ENCODE measurements at regions not wholly inside any gene's neighbourhood (a gene's known extent, or its start where the extent isn't known, plus 50 kb on each side); places are given as distances from the start of the nearest gene placed in this dataset.

DNA sequence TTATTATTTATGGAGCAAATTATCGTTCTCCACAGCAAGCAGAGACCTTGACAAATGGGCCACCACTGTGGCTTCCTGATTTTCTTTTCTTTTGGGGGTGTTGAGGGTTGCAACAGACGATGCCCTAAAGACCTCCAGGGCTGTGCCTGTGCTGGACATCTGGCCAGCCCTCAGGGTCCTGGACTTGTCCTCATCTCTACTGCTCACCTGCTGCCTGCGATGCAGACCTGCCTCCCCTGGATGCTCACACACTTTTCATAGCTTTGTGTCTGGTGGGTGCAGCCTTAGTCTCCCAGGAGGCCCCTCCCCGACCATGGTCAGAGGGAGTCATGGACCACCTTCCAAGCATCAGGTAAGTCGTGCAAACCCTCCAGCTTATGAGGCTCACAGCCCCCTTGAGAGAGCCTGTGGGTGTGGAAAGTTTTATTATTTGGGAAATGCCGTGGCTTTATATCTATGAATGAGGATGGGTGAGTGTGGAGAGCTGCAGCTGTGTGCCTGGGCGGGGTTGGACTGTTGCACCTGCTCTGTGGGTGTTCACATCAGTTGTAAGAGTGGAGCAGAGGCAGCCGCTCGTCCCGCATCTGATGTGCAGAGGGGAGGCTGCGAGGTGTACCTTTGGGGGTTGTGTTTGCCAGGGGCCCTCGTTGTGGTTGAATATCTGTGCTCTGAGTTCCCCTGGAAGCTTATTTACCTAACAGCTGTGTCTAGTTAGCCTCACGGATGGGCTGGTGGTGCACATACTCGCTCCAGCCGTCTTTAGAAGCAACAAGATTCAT, 126.3 kb upstream of the IRX4 start:
- Histone ChIP-seq H3K27me3 (ENCODE audit: insufficient read depth, low read length) (peaks cover 10% of the 10 kb centered on the region; the same call in 1 of the 2 replicates), H3K9me3 (ENCODE audit: insufficient read depth, low read depth, low read length) (no peaks in the 10 kb centered on the region)

DNA sequence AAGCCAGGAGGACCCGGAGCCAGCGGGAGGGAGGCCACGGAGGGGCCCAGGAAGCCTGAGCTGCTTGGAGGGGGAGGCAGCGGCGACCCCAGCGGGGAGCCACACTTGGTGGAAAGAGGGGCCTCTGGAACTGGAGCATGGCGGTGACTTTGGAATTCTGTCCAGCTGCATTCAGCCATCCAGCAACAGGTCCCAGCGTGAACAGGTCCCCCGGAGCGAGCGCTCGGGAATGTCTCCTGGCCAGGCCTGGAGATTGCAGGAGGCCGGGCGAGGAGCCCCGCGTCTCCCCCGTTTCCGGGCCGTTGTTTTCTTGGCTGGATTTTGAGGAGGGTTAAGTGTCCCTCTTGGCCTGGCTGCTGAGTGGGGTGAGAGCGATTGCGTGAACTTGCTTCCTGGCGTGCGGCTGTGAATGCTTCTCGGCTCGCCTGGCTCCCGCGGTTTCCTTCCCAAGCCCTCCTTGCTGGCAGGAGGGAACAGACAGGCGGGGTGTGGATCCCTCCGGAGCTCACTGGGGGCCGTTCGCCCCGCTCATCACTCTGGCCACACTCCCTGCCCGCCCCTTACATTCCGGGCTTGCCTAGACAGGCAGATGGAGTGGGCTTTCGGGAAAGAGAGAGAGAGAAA, 125.3 kb upstream of the IRX4 start:
- H3K9me3 ChIP-seq (ENCODE audit: insufficient read depth, low read depth, low read length), result no peaks in the 10 kb centered on the region
- no peak overlapping the region for H3K9ac ChIP-seq (ENCODE audit: low read depth, low read length)
- H3K27me3 ChIP-seq (ENCODE audit: insufficient read depth, low read length), result peaks cover 11% of the 10 kb centered on the region; the same call in 1 of the 2 replicates
- no peak overlapping the region for H3K27ac ChIP-seq (ENCODE audit: low read length)
- no peaks in the 10 kb centered on the region for H3K4me1 ChIP-seq (ENCODE audit: insufficient read depth, low read length)
- no peaks in the 10 kb centered on the region for H3K36me3 ChIP-seq (ENCODE audit: insufficient read depth, low read depth, low read length)
- no peak overlapping the region for H3K4me3 ChIP-seq (ENCODE audit: low read length)

More for the DNA sequence above, 126.3 kb upstream of the IRX4 start:
- H3K4me3 ChIP-seq (ENCODE audit: low read length), result no peak overlapping the region
- H3K4me1 ChIP-seq (ENCODE audit: insufficient read depth, low read length), result no peaks in the 10 kb centered on the region
- no peak overlapping the region for H3K9ac ChIP-seq (ENCODE audit: low read depth, low read length)
- H3K27ac ChIP-seq (ENCODE audit: low read length), result no peak overlapping the region
- no peaks in the 10 kb centered on the region for H3K36me3 ChIP-seq (ENCODE audit: insufficient read depth, low read depth, low read length)

DNA sequence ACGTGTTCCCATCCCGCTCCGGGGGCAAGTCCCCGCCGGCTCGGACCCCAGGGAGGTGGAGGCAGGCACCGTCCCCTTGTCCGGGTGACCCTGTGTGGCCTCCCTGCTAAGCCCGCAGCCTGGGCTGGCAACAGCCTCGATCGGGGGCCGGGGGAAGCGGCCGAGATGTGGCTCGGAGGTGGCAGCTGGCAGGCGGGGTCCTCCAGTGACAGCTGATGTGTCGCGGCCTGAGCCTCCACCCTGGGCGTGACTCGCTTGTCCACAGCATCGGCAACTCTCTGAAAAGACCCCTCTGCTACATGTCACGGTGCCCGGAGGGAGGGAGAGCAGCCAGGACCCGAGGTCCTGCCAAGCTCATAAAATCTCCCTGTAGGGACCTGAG, 124.8 kb upstream of the IRX4 start:
- H3K27ac ChIP-seq (ENCODE audit: low read length), result no peak overlapping the region
- no peaks in the 10 kb centered on the region for H3K36me3 ChIP-seq (ENCODE audit: insufficient read depth, low read depth, low read length)
- H3K4me1 ChIP-seq (ENCODE audit: insufficient read depth, low read length), result no peaks in the 10 kb centered on the region
- no peak overlapping the region for H3K9ac ChIP-seq (ENCODE audit: low read depth, low read length)
- no peak overlapping the region for H3K4me3 ChIP-seq (ENCODE audit: low read length)
- peaks cover 14% of the 10 kb centered on the region; the same call in 1 of the 2 replicates for H3K27me3 ChIP-seq (ENCODE audit: insufficient read depth, low read length)
- no peaks in the 10 kb centered on the region for H3K9me3 ChIP-seq (ENCODE audit: insufficient read depth, low read depth, low read length)

DNA sequence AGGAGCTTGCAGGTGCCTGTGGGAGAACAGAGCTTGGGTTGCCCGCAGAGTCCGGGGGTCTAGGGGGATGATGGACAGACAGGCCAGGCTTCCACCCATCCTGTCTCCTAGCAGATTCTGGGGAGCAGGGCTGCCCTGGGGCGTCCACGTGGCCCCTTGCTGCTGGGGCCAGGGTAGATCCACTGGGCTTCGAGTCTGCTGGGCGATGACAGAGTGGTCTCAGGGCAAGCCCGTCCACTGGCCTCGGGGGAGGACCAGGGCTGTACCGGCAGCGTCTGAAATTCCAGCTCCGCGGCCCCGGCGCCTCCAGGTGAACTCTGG, 124.2 kb upstream of the IRX4 start:
- H3K9ac ChIP-seq (ENCODE audit: low read depth, low read length), result no peak overlapping the region
- H3K27ac ChIP-seq (ENCODE audit: low read length), result no peak overlapping the region
- H3K4me1 ChIP-seq (ENCODE audit: insufficient read depth, low read length), result no peaks in the 10 kb centered on the region
- no peak overlapping the region for H3K4me3 ChIP-seq (ENCODE audit: low read length)
- peaks cover 14% of the 10 kb centered on the region; the same call in 1 of the 2 replicates for H3K27me3 ChIP-seq (ENCODE audit: insufficient read depth, low read length)
- no peaks in the 10 kb centered on the region for H3K36me3 ChIP-seq (ENCODE audit: insufficient read depth, low read depth, low read length)
- no peaks in the 10 kb centered on the region for H3K9me3 ChIP-seq (ENCODE audit: insufficient read depth, low read depth, low read length)

DNA sequence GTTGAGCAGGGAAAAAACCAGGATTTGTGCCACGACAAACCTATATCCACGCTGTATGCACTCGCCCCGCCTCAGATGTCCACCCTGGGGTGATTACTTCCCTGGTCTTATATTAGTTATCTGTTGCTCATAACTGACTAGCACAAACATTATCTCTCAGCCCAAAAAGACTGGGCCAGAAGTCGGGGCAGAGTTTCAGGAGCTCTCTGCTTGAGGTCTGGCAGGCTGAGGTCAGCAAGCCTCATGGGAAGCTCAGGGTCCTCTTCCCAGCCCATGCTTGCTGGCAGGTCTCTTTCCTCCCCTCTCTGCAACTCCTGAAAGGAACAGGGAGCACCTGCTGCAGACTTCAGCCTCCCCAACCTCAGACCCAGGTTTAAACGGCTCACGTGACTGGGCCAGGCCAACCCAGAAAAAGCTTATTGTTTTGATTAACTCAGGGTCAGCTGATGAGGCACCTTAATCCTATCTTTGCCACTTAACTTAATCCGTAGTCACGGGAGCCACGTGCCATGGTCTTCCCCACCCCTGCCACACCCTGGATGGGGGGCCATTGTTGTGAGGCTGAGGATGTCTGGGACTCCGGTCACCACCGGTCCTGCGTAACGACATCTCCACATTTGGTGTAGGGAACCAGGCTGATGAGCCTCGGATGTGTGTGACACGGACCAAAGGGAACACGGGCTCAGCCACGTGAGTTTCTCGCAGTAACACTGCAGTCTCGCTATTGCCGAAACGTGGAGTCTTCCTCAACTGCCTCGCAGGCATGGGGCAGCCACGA, 123.7 kb upstream of the IRX4 start:
- no peak overlapping the region for H3K27ac ChIP-seq (ENCODE audit: low read length)
- H3K27me3 ChIP-seq (ENCODE audit: insufficient read depth, low read length), result peaks cover 14% of the 10 kb centered on the region; the same call in 1 of the 2 replicates
- no peaks in the 10 kb centered on the region for H3K4me1 ChIP-seq (ENCODE audit: insufficient read depth, low read length)
- H3K9ac ChIP-seq (ENCODE audit: low read depth, low read length), result no peak overlapping the region
- no peaks in the 10 kb centered on the region for H3K36me3 ChIP-seq (ENCODE audit: insufficient read depth, low read depth, low read length)
- no peaks in the 10 kb centered on the region for H3K9me3 ChIP-seq (ENCODE audit: insufficient read depth, low read depth, low read length)
- no peak overlapping the region for H3K4me3 ChIP-seq (ENCODE audit: low read length)

DNA sequence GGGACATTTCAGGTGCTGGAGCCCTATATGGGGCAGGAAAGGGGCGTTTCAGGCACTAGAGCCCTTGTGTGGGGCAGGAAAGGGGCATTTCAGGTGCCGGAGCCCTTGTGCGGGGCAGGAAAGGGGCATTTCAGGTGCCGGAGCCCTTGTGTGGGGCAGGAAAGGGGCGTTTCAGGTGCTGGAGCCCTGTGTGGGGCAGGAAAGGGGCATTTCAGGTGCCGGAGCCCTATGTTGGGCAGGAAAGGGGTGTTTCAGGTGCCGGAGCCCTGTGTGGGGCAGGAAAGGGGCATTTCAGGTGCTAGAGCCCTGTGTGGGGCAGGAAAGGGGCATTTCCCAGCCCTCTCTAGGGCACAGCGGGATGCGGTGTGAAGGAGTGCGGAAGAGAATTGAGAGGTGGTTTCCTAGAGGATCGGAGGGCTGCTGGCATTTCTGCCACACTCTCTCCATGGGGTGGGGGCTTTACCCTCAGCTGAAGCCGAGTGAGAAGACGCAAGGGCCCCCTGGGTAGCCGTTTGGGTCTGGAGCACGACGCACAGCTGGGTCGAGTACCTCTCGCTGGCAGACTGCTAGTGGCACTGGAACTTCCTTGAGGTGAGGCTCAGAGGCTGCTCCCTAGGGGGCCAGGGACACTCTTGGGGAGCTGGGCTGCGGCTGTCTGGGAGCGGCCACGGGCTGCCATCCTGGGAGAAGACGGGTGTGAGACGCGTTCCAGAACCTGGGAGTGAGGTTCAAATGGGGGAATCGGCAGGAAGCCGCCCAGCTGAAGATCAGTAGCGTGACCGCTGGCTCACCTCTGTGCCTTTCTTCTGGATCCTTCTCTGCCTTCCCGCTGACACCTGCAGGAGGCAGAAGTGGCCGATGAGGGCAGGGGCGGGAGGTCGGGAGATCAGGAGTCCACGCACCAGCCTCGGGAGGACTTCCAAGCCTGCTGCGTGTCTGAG, 122.6 kb upstream of the IRX4 start:
- Histone ChIP-seq H3K27ac (ENCODE audit: low read length) (no peak overlapping the region), H3K36me3 (ENCODE audit: insufficient read depth, low read depth, low read length) (no peaks in the 10 kb centered on the region), H3K4me3 (ENCODE audit: low read length) (no peak overlapping the region), H3K9ac (ENCODE audit: low read depth, low read length) (no peak overlapping the region), H3K4me1 (ENCODE audit: insufficient read depth, low read length) (no peaks in the 10 kb centered on the region), H3K27me3 (ENCODE audit: insufficient read depth, low read length) (peaks cover 14% of the 10 kb centered on the region; the same call in 1 of the 2 replicates), H3K9me3 (ENCODE audit: insufficient read depth, low read depth, low read length) (no peaks in the 10 kb centered on the region)

DNA sequence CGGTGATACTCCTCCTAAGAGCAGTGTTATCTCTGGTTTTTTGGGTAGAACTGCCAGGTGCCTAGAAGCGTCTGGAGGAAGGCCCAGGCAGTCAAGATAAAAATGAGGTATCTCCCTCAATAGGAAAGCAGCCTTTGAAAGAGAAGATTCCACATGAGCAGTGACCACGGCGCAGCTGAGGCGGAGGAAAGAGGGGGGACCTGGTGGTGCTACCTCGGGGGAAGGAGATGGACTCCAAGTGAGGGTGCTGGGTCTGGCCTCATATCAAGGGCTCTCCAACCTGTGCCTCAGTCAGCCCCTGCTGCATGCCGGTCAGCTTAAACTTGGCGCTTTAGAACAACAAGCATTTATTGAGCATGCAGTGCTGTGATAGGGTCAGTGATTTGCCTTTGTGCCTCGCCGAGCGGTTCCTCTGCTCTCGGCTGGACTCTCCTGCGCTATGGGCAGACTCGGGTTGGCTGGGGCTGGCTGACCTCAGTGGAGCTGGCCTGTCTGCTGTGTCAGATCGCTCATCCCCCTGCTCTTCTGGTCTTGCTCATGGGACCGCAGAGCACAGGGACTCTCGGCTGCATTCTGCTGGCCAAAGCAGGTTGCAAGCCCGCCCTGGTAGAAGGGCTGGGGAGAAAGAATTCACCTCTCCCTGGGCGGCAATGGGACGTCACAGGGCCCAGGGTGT, 121.1 kb upstream of the IRX4 start:
- Histone ChIP-seq H3K9ac (ENCODE audit: low read depth, low read length) (no peak overlapping the region), H3K4me1 (ENCODE audit: insufficient read depth, low read length) (no peaks in the 10 kb centered on the region), H3K4me3 (ENCODE audit: low read length) (no peak overlapping the region), H3K27ac (ENCODE audit: low read length) (no peak overlapping the region), H3K27me3 (ENCODE audit: insufficient read depth, low read length) (peaks cover 14% of the 10 kb centered on the region; the same call in 1 of the 2 replicates), H3K9me3 (ENCODE audit: insufficient read depth, low read depth, low read length) (no peaks in the 10 kb centered on the region), H3K36me3 (ENCODE audit: insufficient read depth, low read depth, low read length) (no peaks in the 10 kb centered on the region)

DNA sequence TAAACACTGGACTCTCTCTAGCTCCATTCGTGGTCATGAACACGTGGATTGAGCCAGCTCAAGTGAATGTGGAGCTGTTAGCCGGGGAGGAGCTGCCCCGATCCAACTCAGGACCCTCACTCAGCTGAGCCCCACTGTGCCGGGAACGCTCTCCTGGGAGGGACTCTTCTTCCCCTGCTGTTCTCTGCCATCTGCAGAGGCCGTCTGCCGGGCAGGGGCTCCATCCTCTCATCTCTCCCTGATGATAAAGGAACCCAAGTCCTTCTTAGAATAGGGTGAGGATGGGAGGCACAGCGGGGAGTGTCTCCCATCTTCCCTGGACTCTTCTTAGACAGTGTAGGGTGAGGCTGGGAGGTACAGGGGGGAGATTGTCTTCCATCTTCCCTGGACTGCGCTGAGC, 120.5 kb upstream of the IRX4 start:
- Histone ChIP-seq H3K27ac (ENCODE audit: low read length) (no peak overlapping the region), H3K4me1 (ENCODE audit: insufficient read depth, low read length) (no peaks in the 10 kb centered on the region), H3K27me3 (ENCODE audit: insufficient read depth, low read length) (peaks cover 14% of the 10 kb centered on the region; the same call in 1 of the 2 replicates), H3K36me3 (ENCODE audit: insufficient read depth, low read depth, low read length) (no peaks in the 10 kb centered on the region), H3K9me3 (ENCODE audit: insufficient read depth, low read depth, low read length) (0 out of 2 replicates have a peak, but pooled peaks cover 3% of the 10 kb centered on the region), H3K9ac (ENCODE audit: low read depth, low read length) (no peak overlapping the region; the same call in 1 of the 2 replicates), H3K4me3 (ENCODE audit: low read length) (no peak overlapping the region)

DNA sequence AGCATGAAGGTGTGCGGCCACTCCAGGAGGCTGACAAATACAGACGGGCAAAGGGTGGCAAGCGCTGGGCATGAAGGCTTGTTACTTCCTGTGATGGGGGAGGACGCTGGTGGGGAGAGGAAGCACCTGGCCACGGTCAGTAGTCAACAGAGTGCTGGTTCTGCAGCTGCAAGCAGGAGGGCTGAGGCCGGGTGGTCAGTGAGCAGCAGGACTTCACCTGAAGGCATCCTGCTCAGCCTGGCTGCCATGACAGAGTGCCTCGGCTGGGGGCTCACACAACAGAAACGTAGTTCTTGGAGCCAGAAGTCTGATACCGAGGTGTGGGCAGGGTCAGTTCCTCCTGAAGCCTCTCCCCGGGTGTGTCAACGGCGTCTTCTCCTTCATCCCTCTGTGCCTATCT, 118.6 kb upstream of the IRX4 start:
- H3K4me1 ChIP-seq (ENCODE audit: insufficient read depth, low read length), result no peaks in the 10 kb centered on the region
- H3K36me3 ChIP-seq (ENCODE audit: insufficient read depth, low read depth, low read length), result no peaks in the 10 kb centered on the region
- H3K27me3 ChIP-seq (ENCODE audit: insufficient read depth, low read length), result peaks cover 14% of the 10 kb centered on the region; the same call in 1 of the 2 replicates
- 0 out of 2 replicates have a peak, but pooled peaks cover 9% of the 10 kb centered on the region for H3K9me3 ChIP-seq (ENCODE audit: insufficient read depth, low read depth, low read length)
- no peak overlapping the region for H3K27ac ChIP-seq (ENCODE audit: low read length)
- no peak overlapping the region for H3K4me3 ChIP-seq (ENCODE audit: low read length)
- H3K9ac ChIP-seq (ENCODE audit: low read depth, low read length), result no peak overlapping the region

DNA sequence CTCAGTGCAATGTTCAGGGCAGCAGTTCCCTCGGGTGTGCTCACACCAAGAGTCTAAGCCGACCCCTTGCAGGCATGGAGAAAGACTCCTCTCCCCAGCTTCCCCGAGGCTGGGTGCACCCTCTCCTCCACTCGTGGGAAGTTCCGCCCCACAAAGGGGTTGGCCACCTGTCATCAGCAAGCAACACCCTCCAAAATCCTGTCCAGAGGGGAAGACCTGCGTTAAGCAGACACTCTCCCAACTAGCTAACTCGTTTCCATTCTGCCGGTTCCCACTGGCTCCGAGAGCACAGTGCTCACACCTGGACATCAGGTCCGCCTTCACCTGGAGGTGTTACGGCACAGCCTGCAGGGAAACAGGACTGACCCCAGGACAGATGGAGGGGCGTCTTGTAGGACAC, 117.9 kb upstream of the IRX4 start:
- H3K27me3 ChIP-seq (ENCODE audit: insufficient read depth, low read length), result peaks cover 14% of the 10 kb centered on the region; the same call in 1 of the 2 replicates
- H3K27ac ChIP-seq (ENCODE audit: low read length), result no peak overlapping the region
- H3K4me3 ChIP-seq (ENCODE audit: low read length), result no peak overlapping the region
- H3K36me3 ChIP-seq (ENCODE audit: insufficient read depth, low read depth, low read length), result no peaks in the 10 kb centered on the region
- no peaks in the 10 kb centered on the region for H3K4me1 ChIP-seq (ENCODE audit: insufficient read depth, low read length)
- 0 out of 2 replicates have a peak, but pooled peaks cover 9% of the 10 kb centered on the region for H3K9me3 ChIP-seq (ENCODE audit: insufficient read depth, low read depth, low read length)
- H3K9ac ChIP-seq (ENCODE audit: low read depth, low read length), result no peak overlapping the region

Measured in iPS-20b (cell line).